Kidney epithelial cell (primary cell): ENCODE measurements at regions not wholly inside any gene's neighbourhood (a gene's known extent, or its start where the extent isn't known, plus 50 kb on each side); places are given as distances from the start of the nearest gene placed in this dataset.

Experiments
- DNase-seq: peaks from one replicate; pipeline ENCODE4 v3.0.0-alpha.2; 2010; ENCODE audit warnings: low read depth
- H3K27me3 ChIP-seq: 2 replicates; pipeline ENCODE4 v1.6.0; 2011; ENCODE audit warnings: low read length; ENCODE audit not compliant: control insufficient read depth, insufficient read depth
- H3K36me3 ChIP-seq: 2 replicates; pipeline ENCODE4 v1.5.1; 2011; ENCODE audit warnings: low read length; ENCODE audit not compliant: control insufficient read depth, insufficient read depth
- H3K4me3 ChIP-seq: 2 replicates; pipeline ENCODE4 v1.5.1; 2011; ENCODE audit warnings: low read depth, mild to moderate bottlenecking, control low read depth, low read length
- TF ChIP-seq, protein P1 (sequence below): IDR thresholded peaks from 2 replicates; pipeline ENCODE4 v1.5.1; 2011; ENCODE audit warnings: mild to moderate bottlenecking, moderate library complexity, low read length, control low read depth, inconsistent platforms; ENCODE audit not compliant: insufficient read depth, poor library complexity, severe bottlenecking

DNA sequence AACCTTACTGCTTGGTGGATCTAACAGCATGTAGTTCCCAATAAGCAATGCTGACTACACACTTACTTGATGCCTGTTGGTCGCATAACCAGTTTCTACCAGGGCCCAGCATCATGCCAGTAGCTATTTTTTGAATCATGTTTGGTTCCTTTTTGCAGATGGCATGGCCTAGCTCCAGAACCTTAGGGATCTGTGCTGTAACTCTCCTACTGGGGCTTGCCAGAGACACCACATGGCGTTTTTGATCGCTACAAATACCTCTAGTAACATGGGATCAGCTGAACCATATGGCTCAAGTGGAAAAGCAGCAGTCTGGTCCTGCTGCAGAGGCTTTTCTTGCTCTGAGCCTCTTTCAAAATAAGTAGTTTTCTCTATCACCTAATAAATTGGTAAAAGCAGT is 654.6 kb upstream of the API5 start:
- no peaks in the 10 kb centered on the region for H3K36me3 ChIP-seq
- no peak for DNase-seq
- no peak overlapping the region for H3K4me3 ChIP-seq
- TF ChIP-seq, protein P1, sequence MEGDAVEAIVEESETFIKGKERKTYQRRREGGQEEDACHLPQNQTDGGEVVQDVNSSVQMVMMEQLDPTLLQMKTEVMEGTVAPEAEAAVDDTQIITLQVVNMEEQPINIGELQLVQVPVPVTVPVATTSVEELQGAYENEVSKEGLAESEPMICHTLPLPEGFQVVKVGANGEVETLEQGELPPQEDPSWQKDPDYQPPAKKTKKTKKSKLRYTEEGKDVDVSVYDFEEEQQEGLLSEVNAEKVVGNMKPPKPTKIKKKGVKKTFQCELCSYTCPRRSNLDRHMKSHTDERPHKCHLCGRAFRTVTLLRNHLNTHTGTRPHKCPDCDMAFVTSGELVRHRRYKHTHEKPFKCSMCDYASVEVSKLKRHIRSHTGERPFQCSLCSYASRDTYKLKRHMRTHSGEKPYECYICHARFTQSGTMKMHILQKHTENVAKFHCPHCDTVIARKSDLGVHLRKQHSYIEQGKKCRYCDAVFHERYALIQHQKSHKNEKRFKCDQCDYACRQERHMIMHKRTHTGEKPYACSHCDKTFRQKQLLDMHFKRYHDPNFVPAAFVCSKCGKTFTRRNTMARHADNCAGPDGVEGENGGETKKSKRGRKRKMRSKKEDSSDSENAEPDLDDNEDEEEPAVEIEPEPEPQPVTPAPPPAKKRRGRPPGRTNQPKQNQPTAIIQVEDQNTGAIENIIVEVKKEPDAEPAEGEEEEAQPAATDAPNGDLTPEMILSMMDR = no peak
- no peaks in the 10 kb centered on the region for H3K27me3 ChIP-seq

DNA sequence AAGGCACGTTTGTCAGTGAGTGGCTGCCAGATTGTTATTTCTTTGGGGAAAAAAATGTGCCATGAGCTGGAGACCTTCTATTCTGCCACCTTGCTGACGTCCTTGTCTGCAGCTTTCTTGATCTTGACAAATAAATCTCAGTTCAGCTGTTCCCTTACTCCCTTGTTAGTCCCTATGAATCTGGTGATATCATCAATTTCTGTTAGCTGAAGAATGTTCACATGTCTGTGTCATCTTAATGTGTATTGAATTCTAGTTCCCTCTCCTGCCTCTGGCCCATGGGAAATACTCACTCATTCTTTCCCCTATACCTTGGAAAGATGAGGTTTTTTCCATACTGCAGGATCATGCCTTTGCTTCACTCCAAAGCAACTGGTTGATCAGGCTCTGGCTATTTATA is 649.9 kb upstream of the API5 start:
- H3K27me3 ChIP-seq = no peaks in the 10 kb centered on the region
- H3K4me3 ChIP-seq = no peak overlapping the region
- H3K36me3 ChIP-seq = no peaks in the 10 kb centered on the region
- TF ChIP-seq, protein P1 = no peak
- no peak for DNase-seq

DNA sequence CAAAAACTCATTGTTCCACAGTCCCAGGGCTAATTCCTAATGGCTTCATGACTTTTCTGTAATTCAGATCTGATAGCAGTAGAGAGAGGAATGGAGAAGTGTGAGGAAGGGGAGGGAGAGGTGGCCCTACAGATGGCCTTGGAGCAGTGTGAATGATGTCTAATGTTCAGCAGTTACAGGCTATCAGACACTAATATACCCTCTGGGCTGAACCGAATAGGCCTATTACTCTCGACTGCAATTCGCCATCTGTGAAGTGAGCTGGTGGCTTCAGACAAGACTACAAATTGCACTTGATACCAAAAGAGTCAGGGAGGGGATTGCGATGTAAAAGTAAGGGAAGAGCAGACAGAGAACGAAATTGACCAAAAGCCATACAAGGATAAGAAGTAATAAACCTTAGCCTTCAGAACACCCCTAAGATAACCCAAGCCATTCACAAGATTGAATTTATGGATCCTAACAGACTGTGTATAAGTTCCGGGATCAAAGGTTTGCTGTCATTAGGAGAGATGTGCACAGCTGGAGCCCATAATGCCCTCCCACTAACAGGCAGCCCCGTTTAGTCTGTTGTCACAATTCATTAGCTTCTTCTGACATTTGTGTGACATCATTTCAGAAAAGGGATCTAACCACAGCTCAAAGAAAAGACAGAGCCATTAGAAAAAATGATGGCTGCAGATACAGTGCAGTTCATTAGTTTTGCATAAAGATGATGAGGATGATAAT is 642.4 kb upstream of the API5 start:
- no peak for DNase-seq
- Histone ChIP-seq H3K27me3 (no peaks in the 10 kb centered on the region), H3K36me3 (no peaks in the 10 kb centered on the region), H3K4me3 (no peak overlapping the region)
- TF ChIP-seq, protein P1 = no peak

DNA sequence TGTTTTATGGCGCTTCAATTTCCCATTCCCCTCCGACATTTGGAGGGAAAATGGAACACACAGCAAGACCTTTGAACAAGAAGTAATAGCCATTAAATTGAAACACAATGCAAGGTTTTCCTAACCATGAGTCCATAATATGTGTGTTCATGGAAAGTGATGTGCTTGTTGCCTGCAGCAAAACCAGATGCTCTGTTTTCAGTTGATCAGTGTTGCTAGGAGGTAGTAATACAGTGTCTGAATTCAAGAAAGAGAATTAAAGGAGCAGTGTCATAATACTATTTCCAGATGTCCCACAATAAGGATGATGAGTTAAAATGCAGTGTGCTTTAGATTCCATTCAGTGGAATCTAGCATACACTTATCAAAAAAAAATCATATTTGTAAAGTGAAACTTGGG is 637.4 kb upstream of the API5 start:
- TF ChIP-seq, protein P1 = no peak
- H3K36me3 ChIP-seq = no peaks in the 10 kb centered on the region
- no peaks in the 10 kb centered on the region for H3K27me3 ChIP-seq
- DNase-seq = no peak
- no peak overlapping the region for H3K4me3 ChIP-seq

DNA sequence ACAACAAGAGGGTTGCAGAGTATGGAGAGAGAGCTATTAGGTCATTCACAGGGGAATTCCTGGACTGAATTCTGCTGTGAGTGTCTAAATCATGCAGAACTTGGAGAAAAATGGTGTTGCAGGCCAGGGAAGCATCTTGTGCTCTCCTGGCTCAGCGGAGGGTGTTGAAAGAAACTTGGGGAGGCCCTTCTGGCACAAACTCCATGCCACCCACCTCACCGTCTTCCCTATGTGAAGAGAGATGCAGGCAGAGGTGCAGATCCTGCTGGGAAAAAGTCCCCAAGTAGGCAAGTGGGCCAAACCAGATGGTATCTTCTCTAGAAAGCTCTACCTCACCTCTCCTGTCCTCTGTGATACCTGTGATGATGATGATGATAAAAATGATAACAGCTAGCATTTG is 604.3 kb upstream of the API5 start:
- Histone ChIP-seq H3K36me3 (no peaks in the 10 kb centered on the region), H3K4me3 (no peak overlapping the region), H3K27me3 (no peaks in the 10 kb centered on the region)
- DNase-seq = no peak
- TF ChIP-seq, protein P1 = no peak

DNA sequence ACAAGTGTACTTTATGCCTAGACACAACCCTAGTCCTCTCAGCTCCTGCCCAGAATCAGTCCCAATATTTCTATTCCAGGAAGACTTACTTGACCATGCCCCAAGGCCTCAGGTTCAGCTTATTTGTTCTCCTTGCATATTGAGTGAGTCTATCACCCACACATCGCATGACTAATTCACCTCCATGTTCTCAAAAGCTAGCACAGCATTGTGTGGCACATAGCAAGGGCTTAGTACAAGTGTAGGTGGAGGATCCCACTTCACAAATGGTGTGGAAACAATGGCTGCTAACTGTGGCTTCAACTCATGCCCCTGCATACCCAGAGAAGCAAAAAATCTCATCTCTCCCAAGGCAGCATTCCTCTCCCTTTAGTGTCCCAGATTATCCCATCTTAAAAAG is 602.6 kb upstream of the API5 start:
- H3K36me3 ChIP-seq = no peaks in the 10 kb centered on the region
- no peak for DNase-seq
- H3K27me3 ChIP-seq = no peaks in the 10 kb centered on the region
- H3K4me3 ChIP-seq = no peak overlapping the region
- TF ChIP-seq, protein P1 = no peak
